GM12878 (cell line): ENCODE measurements at regions not wholly inside any gene's neighbourhood (a gene's known extent, or its start where the extent isn't known, plus 50 kb on each side); places are given as distances from the start of the nearest gene placed in this dataset.

Experiments used
- ATAC-seq: fragments of 200-7000 bp; cut with Tn5 transposase; 3 replicates; pipeline ENCODE4 v1.9.1; 2020; ENCODE audit warnings: mild to moderate bottlenecking, moderate library complexity
- BruUV-seq: library from RNA; stranded (reverse); fragments of 400-500 nt; replicated peaks from 2 replicates; lab custom pipeline; 2021; lab: Mats Ljungman, UMichigan
- CTCF ChIA-PET: fragments of 300-600 bp; sonication (Branson Sonifier 250); formaldehyde crosslinking; extraction: SDS; loops from one replicate; lab custom pipeline; 2021; ENCODE audit warnings: inconsistent platforms; lab: Yijun Ruan, JAX
- POLR2A ChIA-PET: fragments of 350-600 bp; formaldehyde crosslinking; extraction: SDS; loops from one replicate; lab custom pipeline; 2021; ENCODE audit warnings: inconsistent platforms; lab: Charles Lee
- RAD21 ChIA-PET: fragments of 300-600 bp; sonication (Branson Sonifier 250); formaldehyde crosslinking; loops from one replicate; lab custom pipeline; 2023; ENCODE audit warnings: antibody characterized with exemption; ENCODE audit not compliant: unreplicated experiment; lab: Charles Lee
- SMC1A ChIA-PET: fragments of 300-600 bp; sonication (Branson Sonifier 250); formaldehyde crosslinking; loops from one replicate; lab custom pipeline; 2023; ENCODE audit not compliant: unreplicated experiment, uncharacterized antibody; lab: Charles Lee
- DNase-seq: peaks from one replicate; pipeline ENCODE4 v3.0.0-alpha.2; 2011; ENCODE audit warnings: low read depth, low spot score
- FAIRE-seq: peaks from 3 replicates; lab custom pipeline; 2011; peaks lifted over from hg19 to GRCh38; lab: Jason Lieb, UNC
- H2AFZ ChIP-seq: 2 replicates; pipeline ENCODE4 v1.6.0; 2011; ENCODE audit warnings: low read depth, low read length, control low read depth; ENCODE audit not compliant: control insufficient read depth
- H3K27ac ChIP-seq: 2 replicates; pipeline ENCODE4 v1.5.1; 2011; ENCODE audit warnings: control low read depth; ENCODE audit not compliant: control insufficient read depth, insufficient read depth
- H3K27me3 ChIP-seq, 2 experiments: replicated peaks in 1 of 2; 2 replicates each; pipeline versions ENCODE4 v1.6.0 to v1.6.1; 2011; ENCODE audit warnings: low read length in 1 of 2; ENCODE audit not compliant: control insufficient read depth in 2 of 2, insufficient read depth in 2 of 2
- H3K36me3 ChIP-seq, 2 experiments: 2 replicates each; pipeline ENCODE4 v1.5.1; 2011; ENCODE audit warnings: low read length in 1 of 2; ENCODE audit not compliant: control insufficient read depth in 2 of 2, insufficient read depth in 2 of 2
- H3K4me1 ChIP-seq: 2 replicates; pipeline ENCODE4 v1.6.1; 2011; ENCODE audit warnings: mild to moderate bottlenecking, low read length, moderate library complexity, mixed read lengths; ENCODE audit not compliant: control insufficient read depth, insufficient read depth
- H3K4me2 ChIP-seq: 2 replicates; pipeline ENCODE4 v1.6.0; 2011; ENCODE audit warnings: control low read depth; ENCODE audit not compliant: control insufficient read depth, insufficient read depth
- H3K4me3 ChIP-seq: fragments of 200-600 bp; sonication (generic); 2 replicates; pipeline ENCODE4 v1.5.1; 2016
- H3K79me2 ChIP-seq: 2 replicates; pipeline ENCODE4 v1.6.0; 2011; ENCODE audit warnings: low read length; ENCODE audit not compliant: control insufficient read depth, insufficient read depth
- H3K9ac ChIP-seq: 2 replicates; pipeline ENCODE4 v1.8.0; 2011; ENCODE audit warnings: low read length, control low read depth, mixed read lengths; ENCODE audit not compliant: control insufficient read depth, insufficient read depth
- H3K9me3 ChIP-seq: replicated peaks from 3 replicates; pipeline ENCODE4 v1.5.1; 2011; ENCODE audit warnings: mild to moderate bottlenecking, low read length; ENCODE audit not compliant: control insufficient read depth, insufficient read depth
- H4K20me1 ChIP-seq: 2 replicates; pipeline ENCODE4 v1.6.0; 2011; ENCODE audit not compliant: control insufficient read depth, insufficient read depth
- EED ChIP-seq: sonication (generic); IDR thresholded peaks from 2 replicates; pipeline ENCODE4 v1.6.1; 2016; ENCODE audit warnings: antibody characterized with exemption, low read depth
- FOXK2 ChIP-seq: fragments of 450-650 bp; IDR thresholded peaks from 2 replicates; pipeline ENCODE4 v1.6.1; 2017; ENCODE audit warnings: mild to moderate bottlenecking, moderate library complexity
- HDAC6 ChIP-seq: fragments of 200-600 bp; sonication (generic); IDR thresholded peaks from one replicate; pipeline ENCODE4 v1.8.0; 2017; ENCODE audit warnings: antibody characterized with exemption; ENCODE audit not compliant: unreplicated experiment
- RAD21 ChIP-seq: IDR thresholded peaks from 2 replicates; pipeline ENCODE4 v1.6.1; 2011; ENCODE audit warnings: mild to moderate bottlenecking, low read depth, low read length, moderate library complexity; ENCODE audit not compliant: insufficient read depth
- TCF7 ChIP-seq: IDR thresholded peaks from 2 replicates; pipeline ENCODE4 v1.6.1; 2014; ENCODE audit warnings: antibody characterized with exemption, borderline replicate concordance
- ZZZ3 ChIP-seq: IDR thresholded peaks from 2 replicates; pipeline ENCODE4 v1.6.1; 2011; ENCODE audit warnings: low read depth; ENCODE audit not compliant: control insufficient read depth, insufficient read length
- WGBS: methylation state at CpG from one replicate; pipeline ENCODE4 v1.1.6; 2016; ENCODE audit warnings: low lambda C conversion rate; ENCODE audit not compliant: insufficient replicate concordance, insufficient coverage; ENCODE audit errors: missing lambda C conversion rate; 5-methylcytosine and 5-hydroxymethylcytosine counted together
- in situ Hi-C: fragments of 300-500 bp; cut with MboI; formaldehyde crosslinking; loops from 9 replicates; pipeline ENCODE4 v1.14.3; 2018; ENCODE audit warnings: mixed read lengths
- intact Hi-C: fragments of 100-400 bp; cut with micrococcal nuclease; formaldehyde crosslinking; loops from one replicate; pipeline ENCODE4 v1.14.2; 2022; ENCODE audit not compliant: unreplicated experiment

DNA sequence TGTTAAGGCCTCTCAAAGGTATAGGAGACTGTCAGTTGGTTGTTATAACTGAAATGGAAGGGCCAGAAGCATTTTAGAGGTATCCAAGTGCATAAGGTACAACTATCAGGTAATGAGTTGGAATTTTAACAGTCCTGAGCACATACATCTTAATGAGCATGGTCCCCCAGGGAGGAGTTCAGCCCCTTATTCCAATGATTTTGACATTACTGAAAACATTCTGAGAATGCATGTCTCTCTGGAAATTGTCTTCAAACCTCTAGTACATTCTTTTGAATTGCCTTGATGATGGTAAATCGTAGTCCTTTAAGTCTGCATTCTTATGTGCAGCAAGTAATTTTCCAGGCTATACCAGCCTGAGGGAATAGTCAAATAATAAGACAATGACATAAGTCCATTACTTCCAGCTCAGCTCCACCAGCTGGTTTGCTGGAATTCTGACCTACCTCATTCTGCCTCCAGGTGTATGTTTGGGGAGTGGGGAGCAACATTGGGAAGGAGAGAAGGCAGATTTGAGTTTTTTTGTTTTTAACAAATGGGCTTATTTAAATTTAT lies 239.2 kb downstream of the MSRB3 start:
- Histone ChIP-seq H3K27ac (no peak overlapping the region), H3K4me3 (no peak overlapping the region), H3K27me3 (peaks cover 0 to 2% of the 10 kb centered on the region in 2 experiments; a peak in 1 of 4 replicates), H4K20me1 (no peaks in the 10 kb centered on the region), H3K79me2 (no peaks in the 10 kb centered on the region), H3K9me3 (no peaks in the 10 kb centered on the region), H3K9ac (no peak overlapping the region), H3K4me1 (no peaks in the 10 kb centered on the region), H3K4me2 (no peak overlapping the region), H2AFZ (no peak overlapping the region), H3K36me3 (no peaks in the 10 kb centered on the region)
- TF ChIP-seq FOXK2 (no peak), TCF7 (no peak), EED (no peak)
- FAIRE-seq, result no peak
- SMC1A ChIA-PET, result interaction anchor here (1.0 kb wide), 1 partner anchor 16 kb away, joined by 3 read pairs; no protein-coding TSS in a partner anchor
- no TSS peak for BruUV-seq
- POLR2A ChIA-PET, result no interaction called here
- in situ Hi-C loops, result no loop called here
- WGBS, result 0% methylated on average over 1 of the region's 1 CpG
- intact Hi-C loops, result no loop called here
- DNase-seq, result no peak
- CTCF ChIA-PET, result no interaction called here
- no peak for ATAC-seq
- RAD21 ChIA-PET, result no interaction called here

DNA sequence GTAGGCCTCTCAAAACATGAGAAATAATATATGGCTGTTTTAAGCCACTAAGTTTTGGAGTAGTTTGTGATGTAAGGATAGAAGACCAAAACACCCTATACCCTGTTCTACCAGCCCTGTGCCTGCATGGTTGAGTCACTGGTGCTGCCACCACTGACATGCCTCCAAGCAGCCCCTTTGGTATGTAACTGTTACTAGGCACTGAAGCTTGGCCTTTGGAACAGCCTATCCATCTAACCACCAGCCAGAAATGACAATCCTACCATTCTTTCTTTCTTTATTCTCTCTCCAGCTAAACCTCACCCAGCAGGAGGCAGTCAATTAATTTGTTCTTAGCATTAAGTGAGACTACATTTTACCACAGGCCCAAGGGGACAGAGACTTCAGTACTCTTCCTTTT lies 240.3 kb downstream of the MSRB3 start:
- no peak for TF ChIP-seq HDAC6
- no peak for TF ChIP-seq ZZZ3
- TF ChIP-seq RAD21, result no peak
- FAIRE-seq, result no peak
- DNase-seq, result no peak
- RAD21 ChIA-PET, result no interaction called here
- Histone ChIP-seq H3K4me2 (no peak overlapping the region), H3K9ac (no peak overlapping the region), H2AFZ (no peak overlapping the region), H3K4me1 (no peaks in the 10 kb centered on the region), H3K4me3 (no peak overlapping the region), H3K79me2 (no peaks in the 10 kb centered on the region), H3K36me3 (no peaks in the 10 kb centered on the region), H3K9me3 (no peaks in the 10 kb centered on the region), H4K20me1 (no peaks in the 10 kb centered on the region), H3K27ac (no peak overlapping the region), H3K27me3 (no peaks in the 10 kb centered on the region)
- in situ Hi-C loops (no loop called here), intact Hi-C loops (no loop called here)
- no peak for ATAC-seq
- POLR2A ChIA-PET, result no interaction called here
- SMC1A ChIA-PET, result interaction anchor here (0.7 kb wide), 1 partner anchor 179 kb away, joined by 3 read pairs; no protein-coding TSS in a partner anchor
- CTCF ChIA-PET, result no interaction called here
- BruUV-seq, result no TSS peak
